Mesenchymal stem cell (in vitro differentiated cells and primary cell): ENCODE measurements at regions not wholly inside any gene's neighbourhood (a gene's known extent, or its start where the extent isn't known, plus 50 kb on each side); places are given as distances from the start of the nearest gene placed in this dataset.

Experiments
- DNase-seq: peaks from one replicate; pipeline ENCODE4 v3.0.0-alpha.2; 2013
- H2AFZ ChIP-seq: one replicate; pipeline ENCODE4 v1.6.1; 2013; ENCODE audit warnings: low read depth, mild to moderate bottlenecking, control low read depth, inconsistent platforms, low read length, moderate library complexity
- H2AK5ac ChIP-seq: 2 replicates; pipeline ENCODE4 v1.6.1; 2013; ENCODE audit warnings: low read length, moderate library complexity, mild to moderate bottlenecking, inconsistent platforms; ENCODE audit not compliant: severe bottlenecking
- H2BK120ac ChIP-seq: one replicate; pipeline ENCODE4 v1.6.1; 2013; ENCODE audit warnings: low read depth, mild to moderate bottlenecking, inconsistent platforms, low read length, moderate library complexity
- H2BK12ac ChIP-seq, 2 experiments: one replicate each; pipeline ENCODE4 v1.6.1; 2013; ENCODE audit warnings: inconsistent platforms in 2 of 2, low read length in 2 of 2, mild to moderate bottlenecking in 2 of 2, moderate library complexity in 2 of 2, control low read depth in 1 of 2
- H2BK15ac ChIP-seq: one replicate; pipeline ENCODE4 v1.6.1; 2013; ENCODE audit warnings: mild to moderate bottlenecking, low read depth, inconsistent platforms; ENCODE audit not compliant: poor library complexity, severe bottlenecking
- H2BK5ac ChIP-seq: 2 replicates; pipeline ENCODE4 v1.6.1; 2013; ENCODE audit warnings: low read depth, mild to moderate bottlenecking, low read length, control low read depth, inconsistent platforms; ENCODE audit not compliant: poor library complexity, severe bottlenecking
- H3K14ac ChIP-seq, 2 experiments: one replicate each; pipeline ENCODE4 v1.6.1; 2013; ENCODE audit warnings: inconsistent platforms in 2 of 2, low read length in 2 of 2, control low read depth in 1 of 2, mild to moderate bottlenecking in 1 of 2, moderate library complexity in 1 of 2
- H3K18ac ChIP-seq, 2 experiments: one replicate each; pipeline ENCODE4 v1.6.1; 2013; ENCODE audit warnings: inconsistent platforms in 2 of 2, low read length in 2 of 2, control low read depth in 1 of 2, low read depth in 1 of 2, mild to moderate bottlenecking in 1 of 2
- H3K23ac ChIP-seq, 2 experiments: one replicate each; pipeline ENCODE4 v1.6.1; 2013; ENCODE audit warnings: inconsistent platforms in 2 of 2, low read length in 2 of 2, mild to moderate bottlenecking in 2 of 2, moderate library complexity in 2 of 2, control low read depth in 1 of 2
- H3K27ac ChIP-seq: 2 replicates; pipeline ENCODE4 v1.5.1; 2013; ENCODE audit warnings: mild to moderate bottlenecking, moderate library complexity, low read length, control low read depth, inconsistent platforms; ENCODE audit not compliant: poor library complexity, severe bottlenecking
- H3K27me3 ChIP-seq, 2 experiments: 2 replicates each; pipeline versions ENCODE4 v1.6.1 to v1.7.0; 2013; ENCODE audit warnings: low read length in 2 of 2, mild to moderate bottlenecking in 2 of 2, moderate library complexity in 2 of 2, control low read depth in 1 of 2, inconsistent platforms in 1 of 2; ENCODE audit not compliant: control insufficient read depth in 1 of 2, insufficient read depth in 1 of 2
- H3K36me3 ChIP-seq, 2 experiments: 2 replicates each; pipeline versions ENCODE4 v1.6.1 to v1.7.0; 2013; ENCODE audit warnings: low read length in 2 of 2, control low read depth in 1 of 2, inconsistent platforms in 1 of 2, low read depth in 1 of 2, mild to moderate bottlenecking in 1 of 2; ENCODE audit not compliant: insufficient read depth in 2 of 2, control insufficient read depth in 1 of 2
- H3K4ac ChIP-seq, 2 experiments: one replicate each; pipeline ENCODE4 v1.6.1; 2013; ENCODE audit warnings: inconsistent platforms in 2 of 2, low read length in 2 of 2, mild to moderate bottlenecking in 2 of 2, moderate library complexity in 2 of 2, control low read depth in 1 of 2, low read depth in 1 of 2
- H3K4me1 ChIP-seq: 2 replicates; pipeline ENCODE4 v1.6.1; 2013; ENCODE audit warnings: low read depth, low read length, control low read depth; ENCODE audit not compliant: control insufficient read depth, insufficient read depth
- H3K4me2 ChIP-seq: 2 replicates; pipeline ENCODE4 v1.6.1; 2013; ENCODE audit warnings: low read length, mild to moderate bottlenecking, inconsistent platforms; ENCODE audit not compliant: poor library complexity, severe bottlenecking
- H3K4me3 ChIP-seq, 2 experiments: 2 replicates each; pipeline versions ENCODE4 v1.5.1 to v1.7.0; 2013; ENCODE audit warnings: low read length in 2 of 2, mild to moderate bottlenecking in 2 of 2, control low read depth in 1 of 2, low read depth in 1 of 2; ENCODE audit not compliant: insufficient read depth in 1 of 2
- H3K79me1 ChIP-seq: replicated peaks from 2 replicates; pipeline ENCODE4 v1.6.1; 2013; ENCODE audit warnings: mild to moderate bottlenecking, control low read depth, low read length, inconsistent platforms; ENCODE audit not compliant: poor library complexity, severe bottlenecking
- H3K9ac ChIP-seq: 2 replicates; pipeline ENCODE4 v1.7.0; 2013; ENCODE audit warnings: mild to moderate bottlenecking, low read length, moderate library complexity
- H3K9me3 ChIP-seq: 2 replicates; pipeline ENCODE4 v1.7.0; 2013; ENCODE audit warnings: mild to moderate bottlenecking, low read length; ENCODE audit not compliant: control insufficient read depth
- H4K8ac ChIP-seq: one replicate; pipeline ENCODE4 v1.6.1; 2013; ENCODE audit warnings: inconsistent platforms, mild to moderate bottlenecking, low read length, moderate library complexity
- H4K91ac ChIP-seq: one replicate; pipeline ENCODE4 v1.6.1; 2013; ENCODE audit warnings: mild to moderate bottlenecking, low read length, inconsistent platforms
- WGBS: methylation state at CpG from one replicate; pipeline ENCODE4 v1.1.7; 2013; ENCODE audit warnings: mixed read lengths; 5-methylcytosine and 5-hydroxymethylcytosine counted together

GRCh38 chr3:73772076-73772886 lies 147.5 kb upstream of the PDZRN3 start:
- Histone ChIP-seq H3K18ac (no peak overlapping the region), H3K14ac (no peak overlapping the region), H2AFZ (no peak overlapping the region), H3K9ac (peak overlapping the region; percentile 11), H3K79me1 (no peaks in the 10 kb centered on the region), H3K36me3 (no peaks in the 10 kb centered on the region), H3K27me3 (no peaks in the 10 kb centered on the region), H2BK120ac (no peak overlapping the region), H3K4me3 (no peak overlapping the region), H3K9me3 (peaks cover 14% of the 10 kb centered on the region), H2BK12ac (no peak overlapping the region), H2BK5ac (no peak overlapping the region), H3K27ac (no peak overlapping the region), H3K23ac (no peak overlapping the region), H2BK15ac (no peak overlapping the region), H2AK5ac (no peak overlapping the region), H4K8ac (no peak overlapping the region), H4K91ac (no peak overlapping the region), H3K4ac (no peak overlapping the region), H3K4me2 (no peak overlapping the region), H3K4me1 (no peaks in the 10 kb centered on the region)
- DNase-seq: peak; percentile 66
- WGBS: 31% methylated on average over 2 of the region's 3 CpGs

- Histone ChIP-seq H3K9me3 (peaks cover 14% of the 10 kb centered on the region), H2BK12ac (no peak overlapping the region), H3K4me1 (peaks cover 1% of the 10 kb centered on the region), H3K4ac (no peak overlapping the region), H3K27ac (no peak overlapping the region), H3K4me3 (no peak overlapping the region), H2BK15ac (no peak overlapping the region), H2AK5ac (no peak overlapping the region), H2BK5ac (no peak overlapping the region), H3K27me3 (no peaks in the 10 kb centered on the region), H3K4me2 (no peak overlapping the region), H4K91ac (no peak overlapping the region), H3K23ac (no peak overlapping the region), H3K14ac (no peak overlapping the region), H4K8ac (no peak overlapping the region), H3K36me3 (no peaks in the 10 kb centered on the region), H3K79me1 (no peaks in the 10 kb centered on the region), H2AFZ (no peak overlapping the region), H3K18ac (no peak overlapping the region), H2BK120ac (no peak overlapping the region), H3K9ac (peak overlapping the region; percentile 88)
- WGBS: 100% methylated on average over 1 of the region's 5 CpGs
- DNase-seq: no peak
Measured at GRCh38 chr3:73768524-73769308, 144.0 kb upstream of the PDZRN3 start.

- Histone ChIP-seq H3K9me3 (peaks cover 14% of the 10 kb centered on the region), H2BK15ac (no peak overlapping the region), H3K18ac (peak overlapping the region; percentile 40 to 95), H2BK120ac (no peak overlapping the region), H2AFZ (peak overlapping the region; percentile 33), H3K4me3 (peak overlapping the region in 1 of 2 experiments; percentile 74), H3K36me3 (no peaks in the 10 kb centered on the region), H3K14ac (no peak overlapping the region), H3K4me2 (no peak overlapping the region), H4K91ac (peak overlapping the region; percentile 43), H2AK5ac (no peak overlapping the region), H2BK5ac (no peak overlapping the region), H2BK12ac (peak overlapping the region; percentile 21 to 23), H3K27me3 (no peaks in the 10 kb centered on the region), H3K4ac (no peak overlapping the region), H4K8ac (no peak overlapping the region), H3K79me1 (no peaks in the 10 kb centered on the region), H3K9ac (peak overlapping the region; percentile 88), H3K23ac (no peak overlapping the region), H3K4me1 (peaks cover 1% of the 10 kb centered on the region), H3K27ac (no peak overlapping the region)
- 88% methylated on average over 4 of the region's 7 CpGs for WGBS
- DNase-seq: peak; percentile 45
Measured at GRCh38 chr3:73766599-73767381, 142.0 kb upstream of the PDZRN3 start.
